ENCODE measurements at regions not wholly inside any gene's neighbourhood (a gene's known extent, or its start where the extent isn't known, plus 50 kb on each side); places are given as distances from the start of the nearest gene placed in this dataset.

GRCh38 chr5:2488593-2488992 is 262.9 kb downstream of the IRX2 start:
- Histone ChIP-seq H3K27ac (ENCODE audit: low read depth, low read length) (no peak overlapping the region), H3K4me3 (ENCODE audit: low read depth in 1 of 2, low read length in 2 of 2) (no peak overlapping the region), H3K27me3 (ENCODE audit: control insufficient read depth in 1 of 2, insufficient read depth in 2 of 2, low read length in 2 of 2) (no peaks in the 10 kb centered on the region), H3K9ac (ENCODE audit: low read length) (no peak overlapping the region), H3K36me3 (ENCODE audit: insufficient read depth, low read length) (no peaks in the 10 kb centered on the region), H3K4me1 (ENCODE audit: insufficient read depth, low read length) (no peaks in the 10 kb centered on the region), H3K9me3 (ENCODE audit: low read length) (no peaks in the 10 kb centered on the region)

- Histone ChIP-seq H3K4me3 (ENCODE audit: low read depth in 1 of 2, low read length in 2 of 2) (no peak overlapping the region), H3K9me3 (ENCODE audit: low read length) (no peaks in the 10 kb centered on the region), H3K27me3 (ENCODE audit: control insufficient read depth in 1 of 2, insufficient read depth in 2 of 2, low read length in 2 of 2) (no peaks in the 10 kb centered on the region), H3K36me3 (ENCODE audit: insufficient read depth, low read length) (no peaks in the 10 kb centered on the region), H3K27ac (ENCODE audit: low read depth, low read length) (no peak overlapping the region), H3K9ac (ENCODE audit: low read length) (no peak overlapping the region), H3K4me1 (ENCODE audit: insufficient read depth, low read length) (no peaks in the 10 kb centered on the region)
Measured at GRCh38 chr5:2487152-2487763, 264.2 kb downstream of the IRX2 start.

- no peaks in the 10 kb centered on the region for H3K36me3 ChIP-seq (ENCODE audit: insufficient read depth, low read length)
- H3K27me3 ChIP-seq (ENCODE audit: control insufficient read depth in 1 of 2, insufficient read depth in 2 of 2, low read length in 2 of 2) = no peaks in the 10 kb centered on the region
- H3K9me3 ChIP-seq (ENCODE audit: low read length) = no peaks in the 10 kb centered on the region
- no peak overlapping the region for H3K27ac ChIP-seq (ENCODE audit: low read depth, low read length)
- no peak overlapping the region for H3K4me3 ChIP-seq (ENCODE audit: low read depth in 1 of 2, low read length in 2 of 2)
- no peaks in the 10 kb centered on the region for H3K4me1 ChIP-seq (ENCODE audit: insufficient read depth, low read length)
- no peak overlapping the region for H3K9ac ChIP-seq (ENCODE audit: low read length)
Measured at GRCh38 chr5:2486373-2486772, 265.1 kb downstream of the IRX2 start.

GRCh38 chr5:2482778-2483177 is 268.7 kb downstream of the IRX2 start:
- Histone ChIP-seq H3K9ac (ENCODE audit: low read length) (no peak overlapping the region), H3K36me3 (ENCODE audit: insufficient read depth, low read length) (no peaks in the 10 kb centered on the region), H3K4me1 (ENCODE audit: insufficient read depth, low read length) (no peaks in the 10 kb centered on the region), H3K4me3 (ENCODE audit: low read depth in 1 of 2, low read length in 2 of 2) (no peak overlapping the region), H3K27ac (ENCODE audit: low read depth, low read length) (no peak overlapping the region), H3K9me3 (ENCODE audit: low read length) (no peaks in the 10 kb centered on the region), H3K27me3 (ENCODE audit: control insufficient read depth in 1 of 2, insufficient read depth in 2 of 2, low read length in 2 of 2) (no peaks in the 10 kb centered on the region)

- Histone ChIP-seq H3K9me3 (ENCODE audit: low read length) (no peaks in the 10 kb centered on the region), H3K4me3 (ENCODE audit: low read depth in 1 of 2, low read length in 2 of 2) (no peak overlapping the region), H3K4me1 (ENCODE audit: insufficient read depth, low read length) (no peaks in the 10 kb centered on the region), H3K9ac (ENCODE audit: low read length) (no peak overlapping the region), H3K36me3 (ENCODE audit: insufficient read depth, low read length) (no peaks in the 10 kb centered on the region), H3K27ac (ENCODE audit: low read depth, low read length) (no peak overlapping the region), H3K27me3 (ENCODE audit: control insufficient read depth in 1 of 2, insufficient read depth in 2 of 2, low read length in 2 of 2) (no peaks in the 10 kb centered on the region)
Measured at GRCh38 chr5:2480871-2481270, 270.6 kb downstream of the IRX2 start.

GRCh38 chr5:2475902-2476301 is 275.6 kb downstream of the IRX2 start:
- Histone ChIP-seq H3K36me3 (ENCODE audit: insufficient read depth, low read length) (no peaks in the 10 kb centered on the region), H3K4me1 (ENCODE audit: insufficient read depth, low read length) (no peaks in the 10 kb centered on the region), H3K9me3 (ENCODE audit: low read length) (no peaks in the 10 kb centered on the region), H3K27ac (ENCODE audit: low read depth, low read length) (no peak overlapping the region), H3K27me3 (ENCODE audit: control insufficient read depth in 1 of 2, insufficient read depth in 2 of 2, low read length in 2 of 2) (no peaks in the 10 kb centered on the region), H3K4me3 (ENCODE audit: low read depth in 1 of 2, low read length in 2 of 2) (no peak overlapping the region), H3K9ac (ENCODE audit: low read length) (no peak overlapping the region)

- Histone ChIP-seq H3K9me3 (ENCODE audit: low read length) (no peaks in the 10 kb centered on the region), H3K27me3 (ENCODE audit: control insufficient read depth in 1 of 2, insufficient read depth in 2 of 2, low read length in 2 of 2) (no peaks in the 10 kb centered on the region), H3K4me3 (ENCODE audit: low read depth in 1 of 2, low read length in 2 of 2) (no peak overlapping the region), H3K27ac (ENCODE audit: low read depth, low read length) (no peak overlapping the region), H3K36me3 (ENCODE audit: insufficient read depth, low read length) (no peaks in the 10 kb centered on the region), H3K9ac (ENCODE audit: low read length) (no peak overlapping the region), H3K4me1 (ENCODE audit: insufficient read depth, low read length) (no peaks in the 10 kb centered on the region)
Measured at GRCh38 chr5:2472670-2473069, 278.8 kb downstream of the IRX2 start.

- Histone ChIP-seq H3K9me3 (ENCODE audit: low read length) (no peaks in the 10 kb centered on the region), H3K36me3 (ENCODE audit: insufficient read depth, low read length) (no peaks in the 10 kb centered on the region), H3K4me1 (ENCODE audit: insufficient read depth, low read length) (no peaks in the 10 kb centered on the region), H3K9ac (ENCODE audit: low read length) (no peak overlapping the region), H3K4me3 (ENCODE audit: low read depth in 1 of 2, low read length in 2 of 2) (no peak overlapping the region), H3K27ac (ENCODE audit: low read depth, low read length) (no peak overlapping the region), H3K27me3 (ENCODE audit: control insufficient read depth in 1 of 2, insufficient read depth in 2 of 2, low read length in 2 of 2) (no peaks in the 10 kb centered on the region)
Measured at GRCh38 chr5:2471152-2471879, 280.2 kb downstream of the IRX2 start.

GRCh38 chr5:2466966-2467365 is 284.5 kb downstream of the IRX2 start:
- Histone ChIP-seq H3K27ac (ENCODE audit: low read depth, low read length) (no peak overlapping the region), H3K36me3 (ENCODE audit: insufficient read depth, low read length) (no peaks in the 10 kb centered on the region), H3K4me1 (ENCODE audit: insufficient read depth, low read length) (no peaks in the 10 kb centered on the region), H3K27me3 (ENCODE audit: control insufficient read depth in 1 of 2, insufficient read depth in 2 of 2, low read length in 2 of 2) (no peaks in the 10 kb centered on the region), H3K9ac (ENCODE audit: low read length) (no peak overlapping the region), H3K4me3 (ENCODE audit: low read depth in 1 of 2, low read length in 2 of 2) (no peak overlapping the region), H3K9me3 (ENCODE audit: low read length) (no peaks in the 10 kb centered on the region)

- H3K27me3 ChIP-seq (ENCODE audit: control insufficient read depth in 1 of 2, insufficient read depth in 2 of 2, low read length in 2 of 2) = no peaks in the 10 kb centered on the region
- H3K9me3 ChIP-seq (ENCODE audit: low read length) = no peaks in the 10 kb centered on the region
- H3K27ac ChIP-seq (ENCODE audit: low read depth, low read length) = no peak overlapping the region
- H3K4me3 ChIP-seq (ENCODE audit: low read depth in 1 of 2, low read length in 2 of 2) = no peak overlapping the region
- H3K36me3 ChIP-seq (ENCODE audit: insufficient read depth, low read length) = no peaks in the 10 kb centered on the region
- no peak overlapping the region for H3K9ac ChIP-seq (ENCODE audit: low read length)
- no peaks in the 10 kb centered on the region for H3K4me1 ChIP-seq (ENCODE audit: insufficient read depth, low read length)
Measured at GRCh38 chr5:2465383-2465782, 286.1 kb downstream of the IRX2 start.

- no peaks in the 10 kb centered on the region for H3K9me3 ChIP-seq (ENCODE audit: low read length)
- no peaks in the 10 kb centered on the region for H3K36me3 ChIP-seq (ENCODE audit: insufficient read depth, low read length)
- no peaks in the 10 kb centered on the region for H3K27me3 ChIP-seq (ENCODE audit: control insufficient read depth in 1 of 2, insufficient read depth in 2 of 2, low read length in 2 of 2)
- H3K27ac ChIP-seq (ENCODE audit: low read depth, low read length) = no peak overlapping the region
- H3K4me3 ChIP-seq (ENCODE audit: low read depth in 1 of 2, low read length in 2 of 2) = no peak overlapping the region
- no peaks in the 10 kb centered on the region for H3K4me1 ChIP-seq (ENCODE audit: insufficient read depth, low read length)
- no peak overlapping the region for H3K9ac ChIP-seq (ENCODE audit: low read length)
Measured at GRCh38 chr5:2464141-2464540, 287.3 kb downstream of the IRX2 start.
